A673 (cell line): ENCODE measurements at regions not wholly inside any gene's neighbourhood (a gene's known extent, or its start where the extent isn't known, plus 50 kb on each side); places are given as distances from the start of the nearest gene placed in this dataset.

Experiments used
- BruUV-seq: library from RNA; stranded (reverse); fragments of 400-500 nt; replicated peaks from 2 replicates; lab custom pipeline; 2021; lab: Mats Ljungman, UMichigan
- CTCF ChIA-PET: fragments of 300-600 bp; sonication (Branson Sonifier 250); formaldehyde crosslinking; loops from one replicate; lab custom pipeline; 2022; ENCODE audit warnings: antibody characterized with exemption; lab: Charles Lee
- POLR2A ChIA-PET: fragments of 300-600 bp; sonication (Branson Sonifier 250); formaldehyde crosslinking; loops from one replicate; lab custom pipeline; 2022; ENCODE audit warnings: antibody characterized with exemption; ENCODE audit not compliant: low non-redundant PET; lab: Charles Lee
- DNase-seq: peaks from one replicate; pipeline ENCODE4 v3.0.0-alpha.2; 2015; ENCODE audit warnings: low spot score
- H3K27ac ChIP-seq: fragments of 200-600 bp; sonication (generic); 2 replicates; pipeline ENCODE4 v1.5.1; 2016; ENCODE audit warnings: mixed run types, low read depth, mild to moderate bottlenecking, mixed read lengths, antibody characterized with exemption, low read length; ENCODE audit not compliant: poor library complexity, severe bottlenecking
- H3K27me3 ChIP-seq: fragments of 200-600 bp; sonication (generic); replicated peaks from 2 replicates; pipeline ENCODE4 v1.6.1; 2017; ENCODE audit warnings: mixed run types, low read depth, mild to moderate bottlenecking, mixed read lengths, antibody characterized with exemption, low read length; ENCODE audit not compliant: insufficient read depth, poor library complexity
- H3K36me3 ChIP-seq: fragments of 200-600 bp; sonication (generic); 2 replicates; pipeline ENCODE4 v1.6.1; 2016; ENCODE audit warnings: mixed run types, mild to moderate bottlenecking, mixed read lengths, antibody characterized with exemption, low read length; ENCODE audit not compliant: insufficient read depth, poor library complexity, severe bottlenecking
- H3K4me1 ChIP-seq: fragments of 200-600 bp; sonication (generic); 2 replicates; pipeline ENCODE4 v1.6.1; 2017; ENCODE audit warnings: mixed run types, mild to moderate bottlenecking, mixed read lengths, antibody characterized with exemption, low read length; ENCODE audit not compliant: insufficient read depth, poor library complexity, severe bottlenecking
- H3K4me3 ChIP-seq: fragments of 200-600 bp; sonication (generic); 2 replicates; pipeline ENCODE4 v1.5.1; 2016; ENCODE audit warnings: low read depth, mixed run types, mild to moderate bottlenecking, mixed read lengths, low read length; ENCODE audit not compliant: poor library complexity, severe bottlenecking
- H3K9me3 ChIP-seq: fragments of 200-600 bp; sonication (generic); 2 replicates; pipeline ENCODE4 v1.6.1; 2016; ENCODE audit warnings: mixed run types, low read depth, mild to moderate bottlenecking, mixed read lengths, antibody characterized with exemption, low read length; ENCODE audit not compliant: poor library complexity, severe bottlenecking
- CTCF ChIP-seq: fragments of 300-800, 200-600 bp; sonication (generic); conservative IDR thresholded peaks from 2 replicates; pipeline ENCODE4 v1.5.1; 2017; ENCODE audit warnings: low read depth, mild to moderate bottlenecking, antibody characterized with exemption, low read length, moderate library complexity, mixed read lengths
- EZH2 ChIP-seq: fragments of 200-600 bp; sonication (generic); IDR thresholded peaks from 2 replicates; pipeline ENCODE4 v1.6.1; 2017; ENCODE audit warnings: borderline replicate concordance, low read depth, mild to moderate bottlenecking, mixed read lengths, antibody characterized with exemption, low read length; ENCODE audit not compliant: poor library complexity, severe bottlenecking
- intact Hi-C: fragments of 100-400 bp; cut with micrococcal nuclease; formaldehyde crosslinking; loops from one replicate; pipeline ENCODE4 v1.10.0; 2022; ENCODE audit not compliant: unreplicated experiment

GRCh38 chr12:115017346-115017745 is 333.4 kb upstream of the TBX3 start:
- CTCF ChIA-PET = no interaction called here

DNA sequence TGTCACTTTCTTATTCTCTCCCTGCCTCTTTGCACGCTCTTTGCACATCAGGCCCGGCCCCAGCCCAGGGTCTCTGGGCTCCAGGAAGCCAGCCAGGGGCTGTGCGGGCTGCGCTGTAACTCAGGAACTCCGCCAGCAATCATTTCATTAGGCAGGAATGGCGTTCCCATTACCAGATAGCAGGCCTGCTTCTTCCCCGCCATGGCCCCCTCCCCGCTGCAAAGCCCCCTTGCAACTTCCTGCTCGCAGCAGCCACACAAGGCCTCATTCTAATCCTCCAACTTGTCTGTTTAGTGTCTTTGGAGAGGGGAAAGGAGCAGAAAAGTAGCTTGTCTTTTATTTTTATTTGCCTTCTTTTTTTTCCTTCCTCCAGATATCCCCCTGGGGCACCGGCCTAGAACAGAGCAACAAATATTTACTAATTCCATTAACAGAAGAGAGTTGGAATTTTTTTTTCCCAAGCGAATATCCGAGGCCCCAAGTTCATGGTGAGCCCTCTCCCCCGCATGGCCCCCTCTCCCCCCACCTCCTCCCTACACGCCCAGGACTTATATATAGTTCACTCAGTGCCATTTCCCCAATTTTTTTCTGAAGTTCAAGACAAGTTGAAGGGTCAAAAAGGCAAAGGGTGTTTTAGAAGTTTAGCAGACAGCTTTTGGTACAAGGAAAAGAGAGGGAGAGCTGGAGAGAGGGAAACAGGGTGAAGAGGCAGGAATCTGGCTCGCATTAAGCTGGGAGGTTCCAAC is 329.4 kb upstream of the TBX3 start:
- H3K36me3 ChIP-seq = no peaks in the 10 kb centered on the region
- no peak for DNase-seq
- intact Hi-C loops = no loop called here
- H3K4me3 ChIP-seq = no peak overlapping the region
- BruUV-seq = no TSS peak
- H3K27me3 ChIP-seq = no peaks in the 10 kb centered on the region
- H3K27ac ChIP-seq = no peak overlapping the region
- POLR2A ChIA-PET = no interaction called here
- CTCF ChIA-PET = no interaction called here
- no peaks in the 10 kb centered on the region for H3K4me1 ChIP-seq
- H3K9me3 ChIP-seq = peaks cover 7% of the 10 kb centered on the region
- TF ChIP-seq EZH2 (no peak), CTCF (no peak)

More at GRCh38 chr12:115017346-115017745, 333.4 kb upstream of the TBX3 start:
- no TSS peak for BruUV-seq
- H3K27ac ChIP-seq = no peak overlapping the region
- peaks cover 13% of the 10 kb centered on the region for H3K9me3 ChIP-seq
- H3K4me3 ChIP-seq = no peak overlapping the region
- H3K27me3 ChIP-seq = no peaks in the 10 kb centered on the region
- intact Hi-C loops = no loop called here
- no peak for DNase-seq
- no peaks in the 10 kb centered on the region for H3K4me1 ChIP-seq
- no peaks in the 10 kb centered on the region for H3K36me3 ChIP-seq
- POLR2A ChIA-PET = no interaction called here
- TF ChIP-seq EZH2 (no peak), CTCF (no peak)

- H3K27me3 ChIP-seq = no peaks in the 10 kb centered on the region
- BruUV-seq = no TSS peak
- ChIA-PET CTCF (no interaction called here), POLR2A (no interaction called here)
- intact Hi-C loops = no loop called here
- no peak overlapping the region for H3K4me3 ChIP-seq
- H3K9me3 ChIP-seq = peaks cover under 1% of the 10 kb centered on the region
- H3K36me3 ChIP-seq = no peaks in the 10 kb centered on the region
- no peak overlapping the region for H3K27ac ChIP-seq
- TF ChIP-seq CTCF (no peak), EZH2 (no peak)
- DNase-seq = no peak
- H3K4me1 ChIP-seq = no peaks in the 10 kb centered on the region
Observed at GRCh38 chr12:115012861-115013235, 328.9 kb upstream of the TBX3 start.
